ENCODE measurements at regions not wholly inside any gene's neighbourhood (a gene's known extent, or its start where the extent isn't known, plus 50 kb on each side); places are given as distances from the start of the nearest gene placed in this dataset.

GRCh38 chr1:189764391-189765320 lies 713.0 kb downstream of the BRINP3 start:
- Histone ChIP-seq H3K4me3 (replicated peaks in 1 of 3) (no peak overlapping the region), H3K27ac (no peak overlapping the region), H3K27me3 (no peaks in the 10 kb centered on the region), H3K4me1 (no peaks in the 10 kb centered on the region), H3K9me3 (no peaks in the 10 kb centered on the region), H3K36me3 (no peaks in the 10 kb centered on the region)
- intact Hi-C loops (cut with DNase I): no loop called here
- TF ChIP-seq POLR2A (IDR thresholded peaks at IDR 0.05) (no peak), CTCF (IDR thresholded peaks at IDR 0.05) (no peak)
- no peak for DNase-seq
- 81 to 92% methylated on average over 2 of the region's 2 CpGs for WGBS, 2 donors

GRCh38 chr1:189769448-189769847 lies 708.2 kb downstream of the BRINP3 start:
- intact Hi-C loops (cut with DNase I): no loop called here
- no peaks in the 10 kb centered on the region for H3K4me1 ChIP-seq
- 46 to 54% methylated on average over 3 of the region's 3 CpGs for WGBS, 2 donors
- no peaks in the 10 kb centered on the region for H3K36me3 ChIP-seq
- DNase-seq: no peak
- H3K27me3 ChIP-seq: no peaks in the 10 kb centered on the region
- H3K27ac ChIP-seq: no peak overlapping the region
- no peaks in the 10 kb centered on the region for H3K9me3 ChIP-seq
- no peak for TF ChIP-seq POLR2A (IDR thresholded peaks at IDR 0.05)
- no peak for TF ChIP-seq CTCF (IDR thresholded peaks at IDR 0.05)
- H3K4me3 ChIP-seq (replicated peaks in 1 of 3): no peak overlapping the region

GRCh38 chr1:189774721-189775287 lies 702.9 kb downstream of the BRINP3 start:
- TF ChIP-seq POLR2A (IDR thresholded peaks at IDR 0.05): no peak
- no peak for TF ChIP-seq CTCF (IDR thresholded peaks at IDR 0.05)
- Histone ChIP-seq H3K27ac (no peak overlapping the region), H3K4me1 (no peaks in the 10 kb centered on the region), H3K9me3 (no peaks in the 10 kb centered on the region), H3K27me3 (no peaks in the 10 kb centered on the region), H3K36me3 (no peaks in the 10 kb centered on the region), H3K4me3 (replicated peaks in 1 of 3) (no peak overlapping the region)
- intact Hi-C loops (cut with DNase I): no loop called here
- WGBS, 2 donors: 42 to 59% methylated on average over 2 of the region's 2 CpGs
- DNase-seq: no peak

GRCh38 chr1:189775343-189775742 lies 702.3 kb downstream of the BRINP3 start:
- Histone ChIP-seq H3K4me3 (replicated peaks in 1 of 3) (no peak overlapping the region), H3K27ac (no peak overlapping the region), H3K4me1 (no peaks in the 10 kb centered on the region), H3K9me3 (no peaks in the 10 kb centered on the region), H3K36me3 (no peaks in the 10 kb centered on the region), H3K27me3 (no peaks in the 10 kb centered on the region)
- TF ChIP-seq CTCF (IDR thresholded peaks at IDR 0.05) (no peak), POLR2A (IDR thresholded peaks at IDR 0.05) (no peak)
- DNase-seq: no peak
- WGBS, 2 donors: 65 to 68% methylated on average over 1 of the region's 1 CpG
- intact Hi-C loops (cut with DNase I): no loop called here

- no peaks in the 10 kb centered on the region for H3K4me1 ChIP-seq
- H3K9me3 ChIP-seq: no peaks in the 10 kb centered on the region
- H3K4me3 ChIP-seq (replicated peaks in 1 of 3): no peak overlapping the region
- intact Hi-C loops (cut with DNase I): no loop called here
- H3K27ac ChIP-seq: no peak overlapping the region
- no peak for DNase-seq
- H3K36me3 ChIP-seq: no peaks in the 10 kb centered on the region
- TF ChIP-seq CTCF (IDR thresholded peaks at IDR 0.05): no peak
- 88 to 91% methylated on average over 1 of the region's 1 CpG for WGBS, 2 donors
- no peaks in the 10 kb centered on the region for H3K27me3 ChIP-seq
Measured at GRCh38 chr1:189779034-189779433, 698.6 kb downstream of the BRINP3 start.
